MG63 (cell line): ENCODE measurements at regions not wholly inside any gene's neighbourhood (a gene's known extent, or its start where the extent isn't known, plus 50 kb on each side); places are given as distances from the start of the nearest gene placed in this dataset.

Experiments used
- DNase-seq: peaks from one replicate; pipeline ENCODE4 v3.0.0-alpha.2; 2020
- H3K27me3 ChIP-seq: fragments of 250-450 bp; sonication (Bioruptor Pico); 2 replicates; pipeline ENCODE4 v1.5.1; 2020; ENCODE audit warnings: mild to moderate bottlenecking, moderate library complexity
- H3K36me3 ChIP-seq: fragments of 250-450 bp; sonication (Bioruptor Pico); 2 replicates; pipeline ENCODE4 v1.5.1; 2020; ENCODE audit warnings: mild to moderate bottlenecking, moderate library complexity
- H3K4me3 ChIP-seq: fragments of 250-450 bp; sonication (Bioruptor Pico); 2 replicates; pipeline ENCODE4 v1.5.1; 2020; ENCODE audit warnings: mild to moderate bottlenecking, moderate library complexity
- H3K9me3 ChIP-seq: fragments of 250-450 bp; sonication (Bioruptor Pico); 2 replicates; pipeline ENCODE4 v1.5.1; 2020; ENCODE audit warnings: mild to moderate bottlenecking, moderate library complexity

GRCh38 chr5:54704333-54704732 is 186.8 kb downstream of the SNX18 start:
- DNase-seq = peak; percentile 46
- H3K4me3 ChIP-seq = no peak overlapping the region
- H3K9me3 ChIP-seq = no peaks in the 10 kb centered on the region
- H3K27me3 ChIP-seq = no peaks in the 10 kb centered on the region
- no peaks in the 10 kb centered on the region for H3K36me3 ChIP-seq

DNA sequence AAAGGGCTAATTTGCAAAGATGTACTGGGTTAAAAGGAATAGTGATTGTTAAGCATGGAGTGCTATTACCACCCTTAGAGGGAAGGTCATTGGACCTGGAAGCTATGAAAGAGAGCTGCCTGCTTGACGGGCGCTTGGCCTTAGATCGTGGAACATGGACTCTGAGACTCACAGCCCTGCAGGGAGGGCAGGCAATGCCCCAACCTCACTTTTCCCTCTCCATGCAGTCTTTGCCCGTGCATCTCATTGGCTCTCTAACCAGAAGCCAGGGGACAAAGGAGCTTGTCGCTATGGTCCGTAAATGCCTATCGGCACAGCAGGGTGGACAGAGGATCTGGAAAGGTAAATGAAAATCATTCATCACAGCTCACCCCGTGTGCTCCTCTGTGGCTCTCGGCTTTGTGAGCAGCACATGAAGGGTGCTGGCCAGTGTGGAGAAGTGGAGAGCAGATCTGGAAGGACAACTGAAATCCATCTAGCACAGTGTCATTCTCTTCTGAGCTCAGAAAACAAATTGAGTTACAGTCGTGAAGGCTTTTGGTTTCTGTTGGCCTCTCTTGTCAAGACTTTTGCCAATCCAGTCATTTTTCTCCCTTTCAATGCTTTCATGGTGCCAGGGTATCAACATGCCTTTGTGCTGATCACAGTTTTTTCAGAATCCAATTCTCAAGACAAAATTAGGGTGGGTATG is 186.2 kb downstream of the SNX18 start:
- Histone ChIP-seq H3K4me3 (0 out of 2 replicates have a peak overlapping the region, but pooled peaks have one; percentile 2), H3K36me3 (no peaks in the 10 kb centered on the region), H3K27me3 (no peaks in the 10 kb centered on the region), H3K9me3 (no peaks in the 10 kb centered on the region)
- no peak for DNase-seq

- Histone ChIP-seq H3K4me3 (peak overlapping the region; percentile 2; the same call in 1 of the 2 replicates), H3K9me3 (no peaks in the 10 kb centered on the region), H3K27me3 (no peaks in the 10 kb centered on the region)
Observed at GRCh38 chr5:54703133-54703532, 185.6 kb downstream of the SNX18 start.

DNA sequence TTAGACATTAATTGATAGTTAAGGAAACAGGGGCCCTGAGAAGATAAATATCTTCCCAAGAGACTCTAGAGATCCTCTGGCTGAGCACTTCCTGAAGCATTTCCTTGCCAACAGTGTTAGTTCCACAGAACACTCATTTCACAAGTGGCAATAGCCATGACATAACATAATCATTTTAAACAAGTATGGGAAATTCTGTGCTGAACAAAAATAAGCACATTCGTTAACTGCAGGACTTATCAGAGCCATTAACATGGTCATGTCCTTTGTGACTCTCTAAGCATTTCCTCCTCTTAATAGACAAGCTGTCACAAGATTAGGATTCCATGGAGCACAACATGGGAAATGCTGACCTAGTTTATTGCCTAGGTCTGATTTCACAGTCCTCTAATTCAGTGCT is 184.9 kb downstream of the SNX18 start:
- no peak for DNase-seq
- Histone ChIP-seq H3K36me3 (no peaks in the 10 kb centered on the region), H3K27me3 (no peaks in the 10 kb centered on the region), H3K4me3 (peak overlapping the region; percentile 6; the same call in 1 of the 2 replicates), H3K9me3 (no peaks in the 10 kb centered on the region)

More at GRCh38 chr5:54703133-54703532, 185.6 kb downstream of the SNX18 start:
- H3K36me3 ChIP-seq = no peaks in the 10 kb centered on the region
- DNase-seq = peak; percentile 98

DNA sequence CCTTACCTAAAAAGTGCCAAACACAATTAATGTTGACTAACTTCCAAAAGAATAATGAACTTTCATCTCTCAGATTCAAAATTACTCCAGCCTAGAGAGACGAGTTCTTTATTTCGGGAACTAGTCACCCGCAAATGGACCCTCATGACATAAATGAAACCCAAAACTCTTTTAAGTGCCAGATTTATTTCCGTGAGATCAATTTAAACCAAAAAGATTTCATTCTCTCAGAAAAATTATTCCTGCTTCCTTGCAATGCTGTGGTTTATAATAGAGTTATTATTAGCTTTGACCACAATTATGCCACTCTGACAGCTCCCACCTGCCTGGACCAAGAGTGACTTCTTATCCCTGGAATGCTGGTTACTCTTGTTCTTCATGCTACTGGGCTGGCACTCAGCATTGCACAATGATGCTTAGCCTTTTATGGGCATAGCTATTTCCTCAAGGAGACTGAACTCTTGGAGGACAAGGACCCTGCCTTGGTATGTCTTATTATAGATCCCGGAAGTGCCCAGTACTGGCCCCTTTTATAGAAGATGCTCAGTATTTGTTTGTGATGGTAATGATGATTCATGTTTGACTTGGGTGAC is 183.5 kb downstream of the SNX18 start:
- Histone ChIP-seq H3K36me3 (no peaks in the 10 kb centered on the region), H3K9me3 (no peaks in the 10 kb centered on the region), H3K4me3 (no peak overlapping the region), H3K27me3 (no peaks in the 10 kb centered on the region)
- peak; percentile 90 for DNase-seq

- DNase-seq = peak; percentile 53
Observed at GRCh38 chr5:54696931-54697330, 179.4 kb downstream of the SNX18 start.

DNA sequence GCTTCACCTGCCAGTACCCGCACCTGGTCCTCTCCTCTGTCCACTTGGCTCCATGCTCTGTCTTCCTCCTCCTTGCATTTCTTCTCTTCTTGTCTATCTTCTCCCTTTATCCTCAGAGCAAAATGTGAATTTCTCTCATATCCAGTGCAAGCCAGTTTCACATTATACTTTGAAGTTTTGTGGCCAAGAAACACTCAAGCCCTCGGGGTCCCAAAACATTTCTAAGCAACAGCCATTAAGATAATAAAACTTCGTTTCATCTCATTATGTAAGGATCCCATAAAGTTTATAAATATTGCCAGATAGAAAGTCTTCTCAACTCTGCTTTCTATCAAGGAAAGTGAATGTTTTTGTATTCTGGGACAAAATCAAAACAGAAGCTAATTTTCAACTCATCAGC is 178.8 kb downstream of the SNX18 start:
- DNase-seq = no peak
- Histone ChIP-seq H3K27me3 (no peaks in the 10 kb centered on the region), H3K9me3 (no peaks in the 10 kb centered on the region), H3K36me3 (no peaks in the 10 kb centered on the region), H3K4me3 (no peak overlapping the region)

More at GRCh38 chr5:54696931-54697330, 179.4 kb downstream of the SNX18 start:
- no peaks in the 10 kb centered on the region for H3K36me3 ChIP-seq
- no peaks in the 10 kb centered on the region for H3K9me3 ChIP-seq
- no peak overlapping the region for H3K4me3 ChIP-seq
- H3K27me3 ChIP-seq = no peaks in the 10 kb centered on the region

- no peak overlapping the region for H3K4me3 ChIP-seq
- no peaks in the 10 kb centered on the region for H3K27me3 ChIP-seq
- no peak for DNase-seq
- no peaks in the 10 kb centered on the region for H3K9me3 ChIP-seq
- H3K36me3 ChIP-seq = no peaks in the 10 kb centered on the region
Observed at GRCh38 chr5:54695198-54695966, 177.8 kb downstream of the SNX18 start.

DNA sequence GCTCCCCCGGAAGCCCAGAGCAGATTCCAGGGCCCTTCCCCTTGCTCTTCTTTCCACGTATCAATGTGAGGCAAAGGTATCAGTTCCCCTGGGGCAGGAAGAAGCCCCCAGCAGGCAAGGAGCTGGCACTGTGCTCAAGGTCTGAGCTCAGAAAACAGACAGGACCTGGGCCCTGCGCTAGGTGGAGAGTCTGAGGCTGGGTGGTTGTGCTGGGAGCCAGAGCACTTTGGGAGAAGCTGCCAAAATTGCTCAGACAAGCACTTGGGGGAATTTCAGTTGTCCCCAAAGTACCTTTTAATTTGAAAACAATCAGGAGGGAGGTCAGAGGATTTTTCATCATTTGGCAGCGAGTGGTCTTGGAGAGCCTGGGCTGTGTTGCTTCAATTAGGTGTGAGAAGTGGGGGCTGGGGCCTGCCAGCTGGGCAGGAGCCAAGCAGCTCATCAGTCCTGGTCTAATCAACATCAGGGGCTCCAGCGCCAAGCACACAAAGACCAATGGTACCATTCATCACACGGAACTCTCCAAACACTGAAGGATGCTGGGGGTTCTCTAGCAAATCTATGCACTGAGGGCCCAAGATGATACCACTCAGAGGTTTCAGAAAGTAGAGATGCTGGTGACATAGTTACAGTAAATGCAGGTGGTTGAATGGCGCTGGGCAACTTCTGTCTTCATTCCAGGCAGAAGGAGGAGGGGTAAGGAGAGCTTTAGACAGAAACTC is 176.5 kb downstream of the SNX18 start:
- H3K36me3 ChIP-seq = no peaks in the 10 kb centered on the region
- no peak overlapping the region for H3K4me3 ChIP-seq
- DNase-seq = no peak
- H3K9me3 ChIP-seq = no peaks in the 10 kb centered on the region
- no peaks in the 10 kb centered on the region for H3K27me3 ChIP-seq

GRCh38 chr5:54692631-54693030 is 175.1 kb downstream of the SNX18 start:
- no peak for DNase-seq
- H3K4me3 ChIP-seq = no peak overlapping the region
- H3K36me3 ChIP-seq = no peaks in the 10 kb centered on the region
- H3K27me3 ChIP-seq = no peaks in the 10 kb centered on the region
- H3K9me3 ChIP-seq = no peaks in the 10 kb centered on the region; the same call in 1 of the 2 replicates

DNA sequence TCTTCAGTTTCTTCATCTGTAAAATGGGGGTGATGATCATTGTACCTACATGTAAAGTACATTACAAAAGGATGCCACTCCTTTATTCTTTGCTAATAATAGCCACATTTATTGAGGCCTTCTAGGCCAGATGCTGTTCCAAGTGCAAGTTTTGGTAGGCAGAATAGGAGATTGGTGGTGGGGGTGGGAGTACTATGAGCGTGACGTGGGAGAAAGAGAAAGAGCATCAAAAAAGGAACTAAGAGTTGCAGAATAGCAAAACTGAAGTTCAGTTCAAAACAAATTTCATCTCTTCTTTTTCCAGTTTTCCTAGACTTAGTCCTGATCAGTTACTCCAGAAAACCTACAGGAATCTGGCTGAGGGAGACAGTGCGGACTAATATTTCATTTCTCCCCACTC is 174.1 kb downstream of the SNX18 start:
- Histone ChIP-seq H3K9me3 (no peaks in the 10 kb centered on the region; the same call in 1 of the 2 replicates), H3K27me3 (no peaks in the 10 kb centered on the region), H3K4me3 (no peak overlapping the region), H3K36me3 (no peaks in the 10 kb centered on the region)
- DNase-seq = no peak

DNA sequence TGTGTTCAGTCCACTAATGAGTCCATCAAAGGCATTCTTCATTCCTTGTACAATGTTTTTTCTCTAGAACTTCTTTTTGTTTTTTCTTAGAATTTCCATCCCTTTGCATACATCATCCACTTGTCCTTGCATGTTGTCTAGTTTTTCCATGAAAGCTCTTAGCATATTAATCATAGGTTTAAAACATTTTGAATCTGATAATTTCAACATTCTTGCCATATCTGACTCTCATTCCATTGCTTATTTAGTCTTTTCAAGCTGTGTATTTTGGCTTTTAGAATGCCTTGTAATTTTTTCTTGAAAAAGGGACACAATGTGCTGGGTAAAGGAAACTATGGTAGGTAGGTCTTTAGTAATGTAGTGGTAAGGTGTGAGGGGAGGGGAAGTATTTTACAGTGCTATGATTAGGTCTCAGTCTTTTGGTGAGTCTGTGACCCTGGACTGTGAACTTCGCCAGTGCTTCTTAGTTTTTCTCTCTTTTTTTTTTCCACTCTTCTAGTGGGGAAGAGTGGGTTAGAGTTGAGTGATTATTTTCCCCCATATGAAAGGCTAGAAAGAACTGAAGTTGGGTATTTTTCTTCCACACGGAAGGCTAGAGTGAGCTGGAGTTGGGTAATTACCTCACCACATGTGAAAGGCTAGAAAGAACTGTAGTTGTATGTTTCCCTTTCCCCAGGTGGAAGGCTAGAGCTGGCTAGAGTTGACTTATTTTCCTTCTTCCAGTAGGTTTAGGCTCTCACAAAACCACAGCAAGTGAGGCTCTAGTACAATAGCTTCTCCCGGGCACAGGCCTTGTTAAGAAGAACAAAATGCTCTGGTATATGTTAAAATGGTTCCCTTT is 172.1 kb downstream of the SNX18 start:
- DNase-seq = no peak
- no peaks in the 10 kb centered on the region for H3K36me3 ChIP-seq
- H3K27me3 ChIP-seq = no peaks in the 10 kb centered on the region
- no peak overlapping the region for H3K4me3 ChIP-seq
- no peaks in the 10 kb centered on the region; the same call in 1 of the 2 replicates for H3K9me3 ChIP-seq

GRCh38 chr5:54680998-54681397 is 163.4 kb downstream of the SNX18 start:
- Histone ChIP-seq H3K4me3 (no peak overlapping the region), H3K27me3 (no peaks in the 10 kb centered on the region), H3K9me3 (no peaks in the 10 kb centered on the region; the same call in 1 of the 2 replicates), H3K36me3 (no peaks in the 10 kb centered on the region)
- DNase-seq = no peak

- Histone ChIP-seq H3K4me3 (no peak overlapping the region), H3K36me3 (no peaks in the 10 kb centered on the region), H3K9me3 (no peaks in the 10 kb centered on the region; the same call in 1 of the 2 replicates), H3K27me3 (no peaks in the 10 kb centered on the region)
- no peak for DNase-seq
Observed at GRCh38 chr5:54679686-54680085, 162.1 kb downstream of the SNX18 start.

DNA sequence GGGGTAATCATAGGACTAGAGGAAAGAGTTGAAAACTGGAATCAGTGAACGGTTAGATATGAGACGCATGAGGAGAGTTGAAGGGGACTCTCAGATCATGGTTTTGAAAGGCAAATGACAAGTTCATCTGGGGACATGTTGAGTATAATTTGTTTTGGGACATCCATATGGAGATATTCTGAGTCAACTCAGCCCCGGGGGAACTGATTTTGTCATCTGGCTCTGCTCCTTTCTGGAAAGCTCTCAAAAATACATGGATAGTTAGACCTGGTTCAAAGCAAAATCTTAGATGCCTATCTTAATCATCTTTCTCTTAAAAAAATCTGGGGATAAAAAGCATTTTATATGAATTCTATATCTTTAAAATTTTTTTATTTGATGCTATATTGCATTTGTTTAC is 161.2 kb downstream of the SNX18 start:
- Histone ChIP-seq H3K27me3 (no peaks in the 10 kb centered on the region), H3K9me3 (no peaks in the 10 kb centered on the region; the same call in 1 of the 2 replicates), H3K36me3 (no peaks in the 10 kb centered on the region), H3K4me3 (no peak overlapping the region)
- no peak for DNase-seq
